ENCODE measurements at regions not wholly inside any gene's neighbourhood (a gene's known extent, or its start where the extent isn't known, plus 50 kb on each side); places are given as distances from the start of the nearest gene placed in this dataset.
"Not testable (repeated sequence)": the region's sequence is repeated elsewhere in the genome, so short reads cannot be mapped to it uniquely, and the experiment has no call there.

- Mint-ChIP-seq H3K27me3 (no peaks in the 10 kb centered on the region), H3K27ac (no peak overlapping the region), H3K36me3 (ENCODE audit: low read depth) (no peaks in the 10 kb centered on the region), H3K4me1 (no peaks in the 10 kb centered on the region), H3K4me3 (no peak overlapping the region), H3K9me3 (no peaks in the 10 kb centered on the region)
- ATAC-seq (ENCODE audit: low read depth) (no peak), DNase-seq (no peak)
- ChIA-PET POLR2A (no interaction called here), CTCF (no interaction called here)
- intact Hi-C loops (cut with micrococcal nuclease): no loop called here
- TF ChIP-seq, protein P1, sequence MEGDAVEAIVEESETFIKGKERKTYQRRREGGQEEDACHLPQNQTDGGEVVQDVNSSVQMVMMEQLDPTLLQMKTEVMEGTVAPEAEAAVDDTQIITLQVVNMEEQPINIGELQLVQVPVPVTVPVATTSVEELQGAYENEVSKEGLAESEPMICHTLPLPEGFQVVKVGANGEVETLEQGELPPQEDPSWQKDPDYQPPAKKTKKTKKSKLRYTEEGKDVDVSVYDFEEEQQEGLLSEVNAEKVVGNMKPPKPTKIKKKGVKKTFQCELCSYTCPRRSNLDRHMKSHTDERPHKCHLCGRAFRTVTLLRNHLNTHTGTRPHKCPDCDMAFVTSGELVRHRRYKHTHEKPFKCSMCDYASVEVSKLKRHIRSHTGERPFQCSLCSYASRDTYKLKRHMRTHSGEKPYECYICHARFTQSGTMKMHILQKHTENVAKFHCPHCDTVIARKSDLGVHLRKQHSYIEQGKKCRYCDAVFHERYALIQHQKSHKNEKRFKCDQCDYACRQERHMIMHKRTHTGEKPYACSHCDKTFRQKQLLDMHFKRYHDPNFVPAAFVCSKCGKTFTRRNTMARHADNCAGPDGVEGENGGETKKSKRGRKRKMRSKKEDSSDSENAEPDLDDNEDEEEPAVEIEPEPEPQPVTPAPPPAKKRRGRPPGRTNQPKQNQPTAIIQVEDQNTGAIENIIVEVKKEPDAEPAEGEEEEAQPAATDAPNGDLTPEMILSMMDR (IDR thresholded peaks at IDR 0.05): no peak
Observed at GRCh38 chr1:104125970-104126369, 376.3 kb downstream of the AMY1C start.

- POLR2A ChIA-PET: no interaction called here
Observed at GRCh38 chr1:104132382-104132973, 382.8 kb downstream of the AMY1C start.

DNA sequence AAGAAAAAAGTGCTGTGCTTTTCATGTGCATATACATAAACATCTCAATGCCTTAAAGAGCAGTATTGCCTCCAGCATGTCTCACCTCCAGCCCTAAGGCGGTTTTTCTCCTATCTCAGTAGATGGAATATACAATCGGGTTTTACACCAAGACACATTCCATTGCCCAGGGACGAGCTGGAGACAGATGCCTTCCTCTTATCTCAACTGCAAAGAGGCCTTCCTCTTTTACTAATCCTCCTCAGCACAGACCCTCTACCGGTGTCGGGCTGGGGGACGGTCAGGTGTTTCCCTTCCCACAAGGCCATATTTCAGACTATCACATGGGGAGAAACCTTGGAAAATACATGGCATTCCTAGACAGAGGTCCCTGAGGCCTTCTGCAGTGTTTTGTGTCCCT, 385.3 kb downstream of the AMY1C start:
- POLR2A ChIA-PET; H3K9me3 Mint-ChIP-seq; H3K4me3 Mint-ChIP-seq; H3K4me1 Mint-ChIP-seq; ATAC-seq (ENCODE audit: low read depth); H3K36me3 Mint-ChIP-seq (ENCODE audit: low read depth); DNase-seq; H3K27me3 Mint-ChIP-seq; CTCF ChIA-PET; H3K27ac Mint-ChIP-seq: not testable (repeated sequence)
- intact Hi-C loops (cut with micrococcal nuclease): loop anchor here (10.0 kb wide), 1 partner anchor 190 kb away; no protein-coding TSS in a partner anchor

More at GRCh38 chr1:104132382-104132973, 382.8 kb downstream of the AMY1C start:
- TF ChIP-seq, protein P1 (IDR thresholded peaks at IDR 0.05): no peak
- H3K36me3 Mint-ChIP-seq (ENCODE audit: low read depth): no peaks in the 10 kb centered on the region
- H3K9me3 Mint-ChIP-seq: no peaks in the 10 kb centered on the region
- intact Hi-C loops (cut with micrococcal nuclease): loop anchor here (10.0 kb wide), 1 partner anchor 188 kb away; no protein-coding TSS in a partner anchor
- CTCF ChIA-PET: no interaction called here
- no peak overlapping the region for H3K4me3 Mint-ChIP-seq
- H3K27ac Mint-ChIP-seq: no peak overlapping the region
- DNase-seq (no peak), ATAC-seq (ENCODE audit: low read depth) (no peak)
- H3K27me3 Mint-ChIP-seq: no peaks in the 10 kb centered on the region
- H3K4me1 Mint-ChIP-seq: no peaks in the 10 kb centered on the region

GRCh38 chr1:104136621-104137020, 386.9 kb downstream of the AMY1C start:
- intact Hi-C loops (cut with micrococcal nuclease): loop anchor here (10.0 kb wide), 1 partner anchor 192 kb away; no protein-coding TSS in a partner anchor
- H3K36me3 Mint-ChIP-seq (ENCODE audit: low read depth): no peaks in the 10 kb centered on the region
- ChIA-PET CTCF (no interaction called here), POLR2A (no interaction called here)
- DNase-seq: no peak
- no peak overlapping the region for H3K4me3 Mint-ChIP-seq
- no peaks in the 10 kb centered on the region for H3K9me3 Mint-ChIP-seq
- no peak overlapping the region for H3K27ac Mint-ChIP-seq
- H3K4me1 Mint-ChIP-seq: no peaks in the 10 kb centered on the region
- TF ChIP-seq, protein P1 (IDR thresholded peaks at IDR 0.05): no peak
- ATAC-seq (ENCODE audit: low read depth): no peak
- H3K27me3 Mint-ChIP-seq: no peaks in the 10 kb centered on the region

- ChIA-PET POLR2A (no interaction called here), CTCF (no interaction called here)
- Mint-ChIP-seq H3K4me3 (no peak overlapping the region), H3K27me3 (no peaks in the 10 kb centered on the region), H3K4me1 (no peaks in the 10 kb centered on the region), H3K36me3 (ENCODE audit: low read depth) (no peaks in the 10 kb centered on the region), H3K9me3 (peaks cover 9% of the 10 kb centered on the region), H3K27ac (no peak overlapping the region)
- ATAC-seq (ENCODE audit: low read depth) (no peak), DNase-seq (no peak)
- TF ChIP-seq, protein P1 (IDR thresholded peaks at IDR 0.05): no peak
- intact Hi-C loops (cut with micrococcal nuclease): no loop called here
Observed at GRCh38 chr1:104156738-104157137, 407.0 kb downstream of the AMY1C start.

Data from activated B cell treated with CpG ODN at 0.5 μM for 24 hours (primary cell).